ENCODE measurements at regions not wholly inside any gene's neighbourhood (a gene's known extent, or its start where the extent isn't known, plus 50 kb on each side); places are given as distances from the start of the nearest gene placed in this dataset.

GRCh38 chr21:25464275-25464674 is 143.0 kb downstream of the MRPL39 start:
- Mint-ChIP-seq H3K4me1 (no peaks in the 10 kb centered on the region), H3K4me3 (no peak overlapping the region), H3K27me3 (ENCODE audit: low read depth) (peaks cover 7% of the 10 kb centered on the region), H3K9me3 (no peaks in the 10 kb centered on the region), H3K27ac (no peak overlapping the region), H3K36me3 (no peaks in the 10 kb centered on the region)
- no peak for DNase-seq (ENCODE audit: low spot score in 2 of 2, unreplicated experiment in 2 of 2)
- TF ChIP-seq CTCF (IDR thresholded peaks at IDR 0.05; ENCODE audit: unreplicated experiment), result no peak

GRCh38 chr21:25462517-25462971 is 144.7 kb downstream of the MRPL39 start:
- H3K9me3 Mint-ChIP-seq, result no peaks in the 10 kb centered on the region
- peaks cover 7% of the 10 kb centered on the region for H3K27me3 Mint-ChIP-seq (ENCODE audit: low read depth)
- H3K4me3 Mint-ChIP-seq, result no peak overlapping the region
- no peak for DNase-seq (ENCODE audit: low spot score in 2 of 2, unreplicated experiment in 2 of 2)
- no peak for TF ChIP-seq CTCF (IDR thresholded peaks at IDR 0.05; ENCODE audit: unreplicated experiment)
- no peaks in the 10 kb centered on the region for H3K4me1 Mint-ChIP-seq
- H3K27ac Mint-ChIP-seq, result no peak overlapping the region
- no peaks in the 10 kb centered on the region for H3K36me3 Mint-ChIP-seq

- TF ChIP-seq CTCF (IDR thresholded peaks at IDR 0.05; ENCODE audit: unreplicated experiment), result no peak
- Mint-ChIP-seq H3K27me3 (ENCODE audit: low read depth) (peaks cover 7% of the 10 kb centered on the region), H3K27ac (no peak overlapping the region), H3K4me1 (peaks cover 3% of the 10 kb centered on the region), H3K36me3 (no peaks in the 10 kb centered on the region), H3K9me3 (no peaks in the 10 kb centered on the region), H3K4me3 (no peak overlapping the region)
- no peak for DNase-seq (ENCODE audit: low spot score in 2 of 2, unreplicated experiment in 2 of 2)
Measured at GRCh38 chr21:25461725-25462124, 145.6 kb downstream of the MRPL39 start.

GRCh38 chr21:25459993-25460392 is 147.3 kb downstream of the MRPL39 start:
- no peak for TF ChIP-seq CTCF (IDR thresholded peaks at IDR 0.05; ENCODE audit: unreplicated experiment)
- H3K36me3 Mint-ChIP-seq, result no peaks in the 10 kb centered on the region
- H3K27ac Mint-ChIP-seq, result no peak overlapping the region
- H3K9me3 Mint-ChIP-seq, result no peaks in the 10 kb centered on the region
- DNase-seq (ENCODE audit: low spot score in 2 of 2, unreplicated experiment in 2 of 2), result no peak
- peaks cover 4% of the 10 kb centered on the region for H3K27me3 Mint-ChIP-seq (ENCODE audit: low read depth)
- no peak overlapping the region for H3K4me3 Mint-ChIP-seq
- H3K4me1 Mint-ChIP-seq, result peaks cover 3% of the 10 kb centered on the region

- H3K4me1 Mint-ChIP-seq, result peaks cover 3% of the 10 kb centered on the region
- H3K4me3 Mint-ChIP-seq, result no peak overlapping the region
- DNase-seq (ENCODE audit: low spot score in 2 of 2, unreplicated experiment in 2 of 2), result no peak
- no peak for TF ChIP-seq CTCF (IDR thresholded peaks at IDR 0.05; ENCODE audit: unreplicated experiment)
- H3K36me3 Mint-ChIP-seq, result no peaks in the 10 kb centered on the region
- no peak overlapping the region for H3K27ac Mint-ChIP-seq
- H3K27me3 Mint-ChIP-seq (ENCODE audit: low read depth), result peaks cover 4% of the 10 kb centered on the region
- H3K9me3 Mint-ChIP-seq, result no peaks in the 10 kb centered on the region
Measured at GRCh38 chr21:25459365-25459764, 147.9 kb downstream of the MRPL39 start.

GRCh38 chr21:25458484-25458883 is 148.8 kb downstream of the MRPL39 start:
- H3K27me3 Mint-ChIP-seq (ENCODE audit: low read depth), result peaks cover 2% of the 10 kb centered on the region
- H3K4me3 Mint-ChIP-seq, result no peak overlapping the region
- H3K36me3 Mint-ChIP-seq, result no peaks in the 10 kb centered on the region
- H3K9me3 Mint-ChIP-seq, result no peaks in the 10 kb centered on the region
- H3K4me1 Mint-ChIP-seq, result peaks cover 3% of the 10 kb centered on the region
- DNase-seq (ENCODE audit: low spot score in 2 of 2, unreplicated experiment in 2 of 2), result no peak
- no peak for TF ChIP-seq CTCF (IDR thresholded peaks at IDR 0.05; ENCODE audit: unreplicated experiment)
- no peak overlapping the region for H3K27ac Mint-ChIP-seq

Measured in mesothelial cell of epicardium (in vitro differentiated cells).